ENCODE measurements at regions not wholly inside any gene's neighbourhood (a gene's known extent, or its start where the extent isn't known, plus 50 kb on each side); places are given as distances from the start of the nearest gene placed in this dataset.
A peak's percentile ranks its signal among the peaks of the same experiment; 100 is the strongest.

GRCh38 chr13:63690672-63691071, 2275.0 kb upstream of the PCDH20 start:
- Mint-ChIP-seq H3K27me3 (no peaks in the 10 kb centered on the region), H3K27ac (no peak overlapping the region), H3K36me3 (no peaks in the 10 kb centered on the region), H3K9me3 (ENCODE audit: low read depth) (peaks cover 11% of the 10 kb centered on the region), H3K4me1 (ENCODE audit: low read depth) (no peaks in the 10 kb centered on the region), H3K4me3 (no peak overlapping the region)

- H3K27ac Mint-ChIP-seq, result no peak overlapping the region
- H3K9me3 Mint-ChIP-seq (ENCODE audit: low read depth), result no peaks in the 10 kb centered on the region
- no peaks in the 10 kb centered on the region for H3K36me3 Mint-ChIP-seq
- no peaks in the 10 kb centered on the region for H3K27me3 Mint-ChIP-seq
- H3K4me1 Mint-ChIP-seq (ENCODE audit: low read depth), result no peaks in the 10 kb centered on the region
- no peak overlapping the region for H3K4me3 Mint-ChIP-seq
These were observed 2269.2 kb upstream of the PCDH20 start for GRCh38 chr13:63684822-63685221.

- H3K27ac Mint-ChIP-seq, result no peak overlapping the region
- H3K36me3 Mint-ChIP-seq, result no peaks in the 10 kb centered on the region
- peaks cover 4% of the 10 kb centered on the region for H3K9me3 Mint-ChIP-seq (ENCODE audit: low read depth)
- no peaks in the 10 kb centered on the region for H3K27me3 Mint-ChIP-seq
- H3K4me1 Mint-ChIP-seq (ENCODE audit: low read depth), result no peaks in the 10 kb centered on the region
- H3K4me3 Mint-ChIP-seq, result no peak overlapping the region
These were observed 2265.1 kb upstream of the PCDH20 start for GRCh38 chr13:63680704-63681103.

- Mint-ChIP-seq H3K27ac (no peak overlapping the region), H3K4me1 (ENCODE audit: low read depth) (no peaks in the 10 kb centered on the region), H3K36me3 (no peaks in the 10 kb centered on the region), H3K9me3 (ENCODE audit: low read depth) (peaks cover 5% of the 10 kb centered on the region), H3K4me3 (no peak overlapping the region), H3K27me3 (no peaks in the 10 kb centered on the region)
These were observed 2255.6 kb upstream of the PCDH20 start for GRCh38 chr13:63671296-63671695.

- peaks cover 17% of the 10 kb centered on the region for H3K9me3 Mint-ChIP-seq (ENCODE audit: low read depth)
- H3K4me1 Mint-ChIP-seq (ENCODE audit: low read depth), result no peaks in the 10 kb centered on the region
- no peak overlapping the region for H3K4me3 Mint-ChIP-seq
- no peaks in the 10 kb centered on the region for H3K27me3 Mint-ChIP-seq
- H3K36me3 Mint-ChIP-seq, result no peaks in the 10 kb centered on the region
- no peak overlapping the region for H3K27ac Mint-ChIP-seq
These were observed 2235.7 kb upstream of the PCDH20 start for GRCh38 chr13:63651394-63651793.

- Mint-ChIP-seq H3K9me3 (ENCODE audit: low read depth) (no peaks in the 10 kb centered on the region), H3K4me3 (no peak overlapping the region), H3K36me3 (no peaks in the 10 kb centered on the region), H3K27me3 (no peaks in the 10 kb centered on the region), H3K4me1 (ENCODE audit: low read depth) (no peaks in the 10 kb centered on the region), H3K27ac (no peak overlapping the region)
These were observed 2227.9 kb upstream of the PCDH20 start for GRCh38 chr13:63643543-63643942.

GRCh38 chr13:63636316-63636993, 2220.8 kb upstream of the PCDH20 start:
- Mint-ChIP-seq H3K27ac (no peak overlapping the region), H3K9me3 (ENCODE audit: low read depth) (peaks cover 8% of the 10 kb centered on the region), H3K4me1 (ENCODE audit: low read depth) (no peaks in the 10 kb centered on the region), H3K4me3 (peak overlapping the region; percentile 31), H3K27me3 (no peaks in the 10 kb centered on the region), H3K36me3 (no peaks in the 10 kb centered on the region)

- H3K36me3 Mint-ChIP-seq, result no peaks in the 10 kb centered on the region
- H3K4me3 Mint-ChIP-seq, result no peak overlapping the region
- H3K27ac Mint-ChIP-seq, result no peak overlapping the region
- H3K9me3 Mint-ChIP-seq (ENCODE audit: low read depth), result peaks cover 11% of the 10 kb centered on the region
- H3K4me1 Mint-ChIP-seq (ENCODE audit: low read depth), result no peaks in the 10 kb centered on the region
- H3K27me3 Mint-ChIP-seq, result no peaks in the 10 kb centered on the region
These were observed 2216.7 kb upstream of the PCDH20 start for GRCh38 chr13:63632321-63632720.

GRCh38 chr13:63631006-63631405, 2215.4 kb upstream of the PCDH20 start:
- no peak overlapping the region for H3K27ac Mint-ChIP-seq
- H3K27me3 Mint-ChIP-seq, result no peaks in the 10 kb centered on the region
- no peaks in the 10 kb centered on the region for H3K36me3 Mint-ChIP-seq
- no peak overlapping the region for H3K4me3 Mint-ChIP-seq
- H3K9me3 Mint-ChIP-seq (ENCODE audit: low read depth), result peaks cover 11% of the 10 kb centered on the region
- H3K4me1 Mint-ChIP-seq (ENCODE audit: low read depth), result no peaks in the 10 kb centered on the region

GRCh38 chr13:63629591-63629990, 2213.9 kb upstream of the PCDH20 start:
- H3K4me1 Mint-ChIP-seq (ENCODE audit: low read depth), result no peaks in the 10 kb centered on the region
- H3K9me3 Mint-ChIP-seq (ENCODE audit: low read depth), result peaks cover 11% of the 10 kb centered on the region
- H3K27me3 Mint-ChIP-seq, result no peaks in the 10 kb centered on the region
- H3K4me3 Mint-ChIP-seq, result no peak overlapping the region
- H3K36me3 Mint-ChIP-seq, result no peaks in the 10 kb centered on the region
- no peak overlapping the region for H3K27ac Mint-ChIP-seq

GRCh38 chr13:63628310-63628709, 2212.7 kb upstream of the PCDH20 start:
- no peak overlapping the region for H3K4me3 Mint-ChIP-seq
- H3K36me3 Mint-ChIP-seq, result no peaks in the 10 kb centered on the region
- H3K27me3 Mint-ChIP-seq, result no peaks in the 10 kb centered on the region
- H3K27ac Mint-ChIP-seq, result no peak overlapping the region
- no peaks in the 10 kb centered on the region for H3K4me1 Mint-ChIP-seq (ENCODE audit: low read depth)
- H3K9me3 Mint-ChIP-seq (ENCODE audit: low read depth), result peaks cover 7% of the 10 kb centered on the region

- Mint-ChIP-seq H3K27ac (no peak overlapping the region), H3K9me3 (ENCODE audit: low read depth) (peaks cover 4% of the 10 kb centered on the region), H3K36me3 (no peaks in the 10 kb centered on the region), H3K27me3 (no peaks in the 10 kb centered on the region), H3K4me3 (no peak overlapping the region), H3K4me1 (ENCODE audit: low read depth) (no peaks in the 10 kb centered on the region)
These were observed 2210.2 kb upstream of the PCDH20 start for GRCh38 chr13:63625869-63626268.

GRCh38 chr13:63614874-63615612, 2199.4 kb upstream of the PCDH20 start:
- Mint-ChIP-seq H3K4me1 (ENCODE audit: low read depth) (no peaks in the 10 kb centered on the region), H3K36me3 (no peaks in the 10 kb centered on the region), H3K27ac (no peak overlapping the region), H3K9me3 (ENCODE audit: low read depth) (peaks cover 10% of the 10 kb centered on the region), H3K4me3 (no peak overlapping the region), H3K27me3 (no peaks in the 10 kb centered on the region)

GRCh38 chr13:63607153-63607552, 2191.5 kb upstream of the PCDH20 start:
- Mint-ChIP-seq H3K27ac (no peak overlapping the region), H3K27me3 (no peaks in the 10 kb centered on the region), H3K4me3 (no peak overlapping the region), H3K9me3 (ENCODE audit: low read depth) (peaks cover 36% of the 10 kb centered on the region), H3K36me3 (no peaks in the 10 kb centered on the region), H3K4me1 (ENCODE audit: low read depth) (no peaks in the 10 kb centered on the region)

GRCh38 chr13:63605962-63606361, 2190.3 kb upstream of the PCDH20 start:
- H3K36me3 Mint-ChIP-seq, result no peaks in the 10 kb centered on the region
- H3K27me3 Mint-ChIP-seq, result no peaks in the 10 kb centered on the region
- H3K27ac Mint-ChIP-seq, result no peak overlapping the region
- no peak overlapping the region for H3K4me3 Mint-ChIP-seq
- peaks cover 35% of the 10 kb centered on the region for H3K9me3 Mint-ChIP-seq (ENCODE audit: low read depth)
- no peaks in the 10 kb centered on the region for H3K4me1 Mint-ChIP-seq (ENCODE audit: low read depth)

GRCh38 chr13:63605403-63605802, 2189.8 kb upstream of the PCDH20 start:
- Mint-ChIP-seq H3K36me3 (no peaks in the 10 kb centered on the region), H3K4me3 (no peak overlapping the region), H3K27me3 (no peaks in the 10 kb centered on the region), H3K9me3 (ENCODE audit: low read depth) (peaks cover 33% of the 10 kb centered on the region), H3K4me1 (ENCODE audit: low read depth) (no peaks in the 10 kb centered on the region), H3K27ac (no peak overlapping the region)
